HepG2 (cell line): ENCODE measurements at regions not wholly inside any gene's neighbourhood (a gene's known extent, or its start where the extent isn't known, plus 50 kb on each side); places are given as distances from the start of the nearest gene placed in this dataset.
A peak's percentile ranks its signal among the peaks of the same experiment; 100 is the strongest.

Source experiments
- FOSL2 ChIP-seq: sonication (generic); formaldehyde crosslinking; IDR thresholded peaks from 2 replicates; pipeline ENCODE4 v1.4.0; 2020; ENCODE audit warnings: missing genetic modification reagents
- FOXA3 ChIP-seq: IDR thresholded peaks from 2 replicates; pipeline ENCODE4 v1.6.1; 2016; ENCODE audit warnings: missing genetic modification reagents, missing compliant biosample characterization
- KLF6 ChIP-seq: IDR thresholded peaks from 2 replicates; pipeline ENCODE4 v1.8.0; 2016; ENCODE audit warnings: missing biosample characterization, missing genetic modification reagents
- MEF2D ChIP-seq: sonication (generic); formaldehyde crosslinking; IDR thresholded peaks from 2 replicates; pipeline ENCODE4 v1.5.1; 2020; ENCODE audit warnings: mild to moderate bottlenecking, missing genetic modification reagents
- RARA ChIP-seq: IDR thresholded peaks from 2 replicates; pipeline ENCODE4 v1.6.1; 2016; ENCODE audit warnings: missing genetic modification reagents, missing compliant biosample characterization
- RXRB ChIP-seq: IDR thresholded peaks from 2 replicates; pipeline ENCODE4 v1.6.1; 2016; ENCODE audit warnings: borderline replicate concordance, missing genetic modification reagents, missing compliant biosample characterization
- SOX13 ChIP-seq, 3 experiments: fragments of 450-650 bp in 1 of 3; sonication (generic) in 1 of 3; formaldehyde crosslinking in 1 of 3; IDR thresholded peaks in 2 of 3; conservative IDR thresholded peaks in 1 of 3; 2 replicates each; pipeline versions ENCODE4 v1.5.0 to v1.6.1; 2016 to 2020; ENCODE audit warnings: antibody characterized with exemption in 1 of 3, mild to moderate bottlenecking in 1 of 3, missing compliant biosample characterization in 1 of 3, missing genetic modification reagents in 1 of 3, moderate library complexity in 1 of 3
- SOX5 ChIP-seq: IDR thresholded peaks from 2 replicates; pipeline ENCODE4 v1.6.1; 2016; ENCODE audit warnings: borderline replicate concordance
- STAG1 ChIP-seq: sonication (generic); formaldehyde crosslinking; IDR thresholded peaks from 2 replicates; pipeline ENCODE4 v1.4.0; 2020; ENCODE audit warnings: missing genetic modification reagents
- TCF7 ChIP-seq: sonication (generic); IDR thresholded peaks from 2 replicates; pipeline ENCODE4 v1.6.1; 2016; ENCODE audit warnings: antibody characterized with exemption, low read depth
- ZNF350 ChIP-seq: sonication (generic); formaldehyde crosslinking; IDR thresholded peaks from 2 replicates; pipeline ENCODE4 v1.4.0; 2020; ENCODE audit warnings: mild to moderate bottlenecking, low read depth, missing genetic modification reagents, borderline replicate concordance
- ZNF501 ChIP-seq: sonication (generic); formaldehyde crosslinking; IDR thresholded peaks from 2 replicates; pipeline ENCODE4 v1.5.1; 2020; ENCODE audit warnings: mild to moderate bottlenecking, moderate library complexity, missing genetic modification reagents
- TF ChIP-seq, protein P1 (sequence below): sonication (generic); formaldehyde crosslinking; IDR thresholded peaks from 2 replicates; pipeline ENCODE4 v1.4.0; 2020; ENCODE audit warnings: missing genetic modification reagents, mild to moderate bottlenecking, borderline replicate concordance
- TF ChIP-seq, protein P2 (sequence below): sonication (generic); formaldehyde crosslinking; IDR thresholded peaks from 2 replicates; pipeline ENCODE4 v1.5.0; 2020; ENCODE audit warnings: mild to moderate bottlenecking, missing genetic modification reagents, borderline replicate concordance
- TF ChIP-seq, protein P3 (sequence below): IDR thresholded peaks from 2 replicates; pipeline ENCODE4 v1.6.1; 2012; ENCODE audit warnings: inconsistent platforms
- TF ChIP-seq, protein P4 (sequence below): sonication (generic); formaldehyde crosslinking; IDR thresholded peaks from 2 replicates; pipeline ENCODE4 v1.4.0; 2020; ENCODE audit warnings: missing genetic modification reagents
- TF ChIP-seq, protein P5 (sequence below): sonication (generic); formaldehyde crosslinking; IDR thresholded peaks from 2 replicates; pipeline ENCODE4 v1.4.0; 2020; ENCODE audit warnings: missing genetic modification reagents, mild to moderate bottlenecking, borderline replicate concordance

DNA sequence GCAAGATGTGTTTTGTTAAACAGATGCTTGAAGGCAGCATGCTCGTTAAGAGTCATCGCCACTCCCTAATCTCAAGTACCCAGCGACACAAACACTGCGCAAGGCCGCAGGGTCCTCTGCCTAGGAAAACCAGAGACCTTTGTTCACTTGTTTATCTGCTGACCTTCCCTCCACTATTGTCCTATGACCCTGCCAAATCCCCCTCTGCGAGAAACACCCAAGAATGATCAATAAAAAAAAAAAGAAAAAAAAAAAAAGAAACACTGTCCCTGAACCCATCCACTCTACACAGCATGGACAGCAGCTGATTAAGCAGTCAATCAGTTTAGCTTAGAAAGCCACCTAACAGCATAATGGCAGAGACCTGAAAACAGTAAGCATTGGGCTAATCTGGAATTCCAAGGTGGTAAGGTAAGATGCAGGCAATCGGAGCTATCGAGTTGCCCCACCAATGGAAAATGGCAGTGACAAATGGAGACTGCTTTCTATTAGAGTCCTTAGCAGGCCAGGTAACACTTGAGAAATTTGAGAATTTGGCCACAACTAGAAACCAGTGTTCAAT is 89.9 kb upstream of the FOXN3 start (continued):
- TF ChIP-seq, protein P1, sequence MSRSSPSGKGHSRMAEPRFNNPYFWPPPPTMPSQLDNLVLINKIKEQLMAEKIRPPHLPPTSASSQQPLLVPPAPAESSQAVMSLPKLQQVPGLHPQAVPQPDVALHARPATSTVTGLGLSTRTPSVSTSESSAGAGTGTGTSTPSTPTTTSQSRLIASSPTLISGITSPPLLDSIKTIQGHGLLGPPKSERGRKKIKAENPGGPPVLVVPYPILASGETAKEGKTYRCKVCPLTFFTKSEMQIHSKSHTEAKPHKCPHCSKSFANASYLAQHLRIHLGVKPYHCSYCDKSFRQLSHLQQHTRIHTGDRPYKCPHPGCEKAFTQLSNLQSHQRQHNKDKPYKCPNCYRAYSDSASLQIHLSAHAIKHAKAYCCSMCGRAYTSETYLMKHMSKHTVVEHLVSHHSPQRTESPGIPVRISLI (CRISPR knock-in tag), result peak; percentile 92
- peak; percentile 42; the same call in 1 of the 2 replicates for TF ChIP-seq ZNF350
- TF ChIP-seq STAG1 (CRISPR knock-in tag), result peak; percentile 20; the same call in 1 of the 2 replicates
- TF ChIP-seq FOXA3, result peak; percentile 66
- peak; percentile 66 for TF ChIP-seq RXRB (CRISPR knock-in tag)
- TF ChIP-seq FOSL2 (CRISPR knock-in tag), result peak; percentile 62
- peak; percentile 83 for TF ChIP-seq SOX5 (CRISPR knock-in tag)
- TF ChIP-seq, protein P2, sequence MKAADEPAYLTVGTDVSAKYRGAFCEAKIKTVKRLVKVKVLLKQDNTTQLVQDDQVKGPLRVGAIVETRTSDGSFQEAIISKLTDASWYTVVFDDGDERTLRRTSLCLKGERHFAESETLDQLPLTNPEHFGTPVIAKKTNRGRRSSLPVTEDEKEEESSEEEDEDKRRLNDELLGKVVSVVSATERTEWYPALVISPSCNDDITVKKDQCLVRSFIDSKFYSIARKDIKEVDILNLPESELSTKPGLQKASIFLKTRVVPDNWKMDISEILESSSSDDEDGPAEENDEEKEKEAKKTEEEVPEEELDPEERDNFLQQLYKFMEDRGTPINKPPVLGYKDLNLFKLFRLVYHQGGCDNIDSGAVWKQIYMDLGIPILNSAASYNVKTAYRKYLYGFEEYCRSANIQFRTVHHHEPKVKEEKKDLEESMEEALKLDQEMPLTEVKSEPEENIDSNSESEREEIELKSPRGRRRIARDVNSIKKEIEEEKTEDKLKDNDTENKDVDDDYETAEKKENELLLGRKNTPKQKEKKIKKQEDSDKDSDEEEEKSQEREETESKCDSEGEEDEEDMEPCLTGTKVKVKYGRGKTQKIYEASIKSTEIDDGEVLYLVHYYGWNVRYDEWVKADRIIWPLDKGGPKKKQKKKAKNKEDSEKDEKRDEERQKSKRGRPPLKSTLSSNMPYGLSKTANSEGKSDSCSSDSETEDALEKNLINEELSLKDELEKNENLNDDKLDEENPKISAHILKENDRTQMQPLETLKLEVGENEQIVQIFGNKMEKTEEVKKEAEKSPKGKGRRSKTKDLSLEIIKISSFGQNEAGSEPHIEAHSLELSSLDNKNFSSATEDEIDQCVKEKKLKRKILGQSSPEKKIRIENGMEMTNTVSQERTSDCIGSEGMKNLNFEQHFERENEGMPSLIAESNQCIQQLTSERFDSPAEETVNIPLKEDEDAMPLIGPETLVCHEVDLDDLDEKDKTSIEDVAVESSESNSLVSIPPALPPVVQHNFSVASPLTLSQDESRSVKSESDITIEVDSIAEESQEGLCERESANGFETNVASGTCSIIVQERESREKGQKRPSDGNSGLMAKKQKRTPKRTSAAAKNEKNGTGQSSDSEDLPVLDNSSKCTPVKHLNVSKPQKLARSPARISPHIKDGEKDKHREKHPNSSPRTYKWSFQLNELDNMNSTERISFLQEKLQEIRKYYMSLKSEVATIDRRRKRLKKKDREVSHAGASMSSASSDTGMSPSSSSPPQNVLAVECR (CRISPR knock-in tag), result peak; percentile 39; the same call in 1 of the 2 replicates
- TF ChIP-seq MEF2D (CRISPR knock-in tag), result peak; percentile 40; the same call in 1 of the 2 replicates
- TF ChIP-seq RARA (CRISPR knock-in tag), result peak; percentile 84
- TF ChIP-seq, protein P3, sequence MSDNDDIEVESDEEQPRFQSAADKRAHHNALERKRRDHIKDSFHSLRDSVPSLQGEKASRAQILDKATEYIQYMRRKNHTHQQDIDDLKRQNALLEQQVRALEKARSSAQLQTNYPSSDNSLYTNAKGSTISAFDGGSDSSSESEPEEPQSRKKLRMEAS, result 0 out of 2 replicates have a peak, but pooled peaks have one; percentile 7
- 0 out of 2 replicates have a peak, but pooled peaks have one; percentile 32 for TF ChIP-seq KLF6 (CRISPR knock-in tag)
- TF ChIP-seq, protein P4, sequence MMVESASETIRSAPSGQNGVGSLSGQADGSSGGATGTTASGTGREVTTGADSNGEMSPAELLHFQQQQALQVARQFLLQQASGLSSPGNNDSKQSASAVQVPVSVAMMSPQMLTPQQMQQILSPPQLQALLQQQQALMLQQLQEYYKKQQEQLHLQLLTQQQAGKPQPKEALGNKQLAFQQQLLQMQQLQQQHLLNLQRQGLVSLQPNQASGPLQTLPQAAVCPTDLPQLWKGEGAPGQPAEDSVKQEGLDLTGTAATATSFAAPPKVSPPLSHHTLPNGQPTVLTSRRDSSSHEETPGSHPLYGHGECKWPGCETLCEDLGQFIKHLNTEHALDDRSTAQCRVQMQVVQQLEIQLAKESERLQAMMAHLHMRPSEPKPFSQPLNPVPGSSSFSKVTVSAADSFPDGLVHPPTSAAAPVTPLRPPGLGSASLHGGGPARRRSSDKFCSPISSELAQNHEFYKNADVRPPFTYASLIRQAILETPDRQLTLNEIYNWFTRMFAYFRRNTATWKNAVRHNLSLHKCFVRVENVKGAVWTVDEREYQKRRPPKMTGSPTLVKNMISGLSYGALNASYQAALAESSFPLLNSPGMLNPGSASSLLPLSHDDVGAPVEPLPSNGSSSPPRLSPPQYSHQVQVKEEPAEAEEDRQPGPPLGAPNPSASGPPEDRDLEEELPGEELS (CRISPR knock-in tag), result peak; percentile 78
- peak; percentile 66 for TF ChIP-seq SOX13 (IDR thresholded peaks at IDR 0.05)
- TF ChIP-seq SOX13 (CRISPR knock-in tag; conservative IDR thresholded peaks at IDR 0.05 in 1 of 2, IDR thresholded peaks at IDR 0.05 in 1 of 2), result peak in 1 of 2 experiments; percentile 88; a peak in 2 of 4 replicates
- peak; percentile 61; the same call in 1 of the 2 replicates for TF ChIP-seq ZNF501 (CRISPR knock-in tag)
- TF ChIP-seq TCF7, result 0 out of 2 replicates have a peak, but pooled peaks have one; percentile 28
- TF ChIP-seq, protein P5, sequence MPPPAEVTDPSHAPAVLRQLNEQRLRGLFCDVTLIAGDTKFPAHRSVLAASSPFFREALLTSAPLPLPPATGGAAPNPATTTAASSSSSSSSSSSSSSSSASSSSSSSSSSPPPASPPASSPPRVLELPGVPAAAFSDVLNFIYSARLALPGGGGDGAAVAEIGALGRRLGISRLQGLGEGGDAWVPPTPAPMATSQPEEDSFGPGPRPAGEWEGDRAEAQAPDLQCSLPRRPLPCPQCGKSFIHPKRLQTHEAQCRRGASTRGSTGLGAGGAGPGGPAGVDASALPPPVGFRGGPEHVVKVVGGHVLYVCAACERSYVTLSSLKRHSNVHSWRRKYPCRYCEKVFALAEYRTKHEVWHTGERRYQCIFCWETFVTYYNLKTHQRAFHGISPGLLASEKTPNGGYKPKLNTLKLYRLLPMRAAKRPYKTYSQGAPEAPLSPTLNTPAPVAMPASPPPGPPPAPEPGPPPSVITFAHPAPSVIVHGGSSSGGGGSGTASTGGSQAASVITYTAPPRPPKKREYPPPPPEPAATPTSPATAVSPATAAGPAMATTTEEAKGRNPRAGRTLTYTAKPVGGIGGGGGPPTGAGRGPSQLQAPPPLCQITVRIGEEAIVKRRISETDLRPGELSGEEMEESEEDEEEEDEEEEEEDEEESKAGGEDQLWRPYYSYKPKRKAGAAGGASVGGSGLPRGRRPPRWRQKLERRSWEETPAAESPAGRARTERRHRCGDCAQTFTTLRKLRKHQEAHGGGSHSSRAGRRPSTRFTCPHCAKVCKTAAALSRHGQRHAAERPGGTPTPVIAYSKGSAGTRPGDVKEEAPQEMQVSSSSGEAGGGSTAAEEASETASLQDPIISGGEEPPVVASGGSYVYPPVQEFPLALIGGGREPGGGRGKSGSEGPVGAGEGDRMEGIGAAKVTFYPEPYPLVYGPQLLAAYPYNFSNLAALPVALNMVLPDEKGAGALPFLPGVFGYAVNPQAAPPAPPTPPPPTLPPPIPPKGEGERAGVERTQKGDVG (CRISPR knock-in tag), result 0 out of 2 replicates have a peak, but pooled peaks have one; percentile 66
